Caco-2 (cell line): ENCODE measurements at regions not wholly inside any gene's neighbourhood (a gene's known extent, or its start where the extent isn't known, plus 50 kb on each side); places are given as distances from the start of the nearest gene placed in this dataset.

ENCODE experiments used
- BruUV-seq: library from RNA; stranded (reverse); fragments of 400-500 nt; replicated peaks from 2 replicates; lab custom pipeline; 2021; lab: Mats Ljungman, UMichigan
- CTCF ChIA-PET: fragments of 300-600 bp; sonication (Branson Sonifier 250); formaldehyde crosslinking; loops from one replicate; lab custom pipeline; 2022; ENCODE audit warnings: antibody characterized with exemption; lab: Charles Lee
- POLR2A ChIA-PET: fragments of 300-600 bp; sonication (Branson Sonifier 250); formaldehyde crosslinking; loops from one replicate; lab custom pipeline; 2022; ENCODE audit warnings: antibody characterized with exemption; lab: Charles Lee
- DNase-seq, 2 experiments: peaks; one replicate each; pipeline versions ENCODE4 v3.0.0 to v3.0.0-alpha.2; 2020 to 2022
- H3K27me3 ChIP-seq: replicated peaks from 2 replicates; pipeline ENCODE4 v1.6.0; 2011; ENCODE audit warnings: low read length; ENCODE audit not compliant: control insufficient read depth, insufficient read depth
- H3K36me3 ChIP-seq: 2 replicates; pipeline ENCODE4 v1.5.1; 2011; ENCODE audit warnings: low read length; ENCODE audit not compliant: control insufficient read depth, insufficient read depth
- H3K4me1 ChIP-seq: fragments of 250-450 bp; sonication (Bioruptor Pico); 2 replicates; pipeline ENCODE4 v1.5.1; 2020; ENCODE audit warnings: mild to moderate bottlenecking
- H3K4me3 ChIP-seq: 2 replicates; pipeline ENCODE4 v1.5.1; 2011; ENCODE audit warnings: low read depth, mild to moderate bottlenecking, control low read depth, low read length
- H3K9me3 ChIP-seq: fragments of 250-450 bp; sonication (Bioruptor Pico); 2 replicates; pipeline ENCODE4 v1.5.1; 2020; ENCODE audit warnings: mild to moderate bottlenecking, moderate library complexity
- H3K27ac Mint-ChIP-seq: one replicate; pipeline ENCODE4 v1.8.0; 2022; ENCODE audit warnings: mixed read lengths; ENCODE audit not compliant: unreplicated experiment
- H3K27me3 Mint-ChIP-seq: one replicate; pipeline ENCODE4 v1.8.0; 2022; ENCODE audit warnings: mixed read lengths; ENCODE audit not compliant: insufficient read depth, unreplicated experiment
- H3K36me3 Mint-ChIP-seq: one replicate; pipeline ENCODE4 v1.8.0; 2022; ENCODE audit warnings: mild to moderate bottlenecking, mixed read lengths; ENCODE audit not compliant: insufficient read depth, unreplicated experiment
- H3K4me1 Mint-ChIP-seq: one replicate; pipeline ENCODE4 v1.8.0; 2022; ENCODE audit warnings: low read depth, mixed read lengths; ENCODE audit not compliant: unreplicated experiment
- H3K4me3 Mint-ChIP-seq: one replicate; pipeline ENCODE4 v1.8.0; 2022; ENCODE audit warnings: mild to moderate bottlenecking, moderate library complexity, mixed read lengths; ENCODE audit not compliant: unreplicated experiment
- H3K9me3 Mint-ChIP-seq: one replicate; pipeline ENCODE4 v1.8.0; 2022; ENCODE audit warnings: mixed read lengths; ENCODE audit not compliant: unreplicated experiment
- intact Hi-C: fragments of 100-400 bp; cut with micrococcal nuclease; formaldehyde crosslinking; loops from one replicate; pipeline ENCODE4 v1.10.0; 2022; ENCODE audit not compliant: unreplicated experiment
- TF ChIP-seq, protein P1 (sequence below), 2 experiments: fragments of 200-600 bp in 1 of 2; IDR thresholded peaks; 1 replicate in 1 of 2; 2 replicates in 1 of 2; pipeline versions ENCODE4 v1.5.1 to v1.8.0; 2011 to 2022; ENCODE audit warnings: antibody characterized with exemption in 1 of 2, control low read depth in 1 of 2, inconsistent platforms in 1 of 2, low read depth in 1 of 2, low read length in 1 of 2, mild to moderate bottlenecking in 1 of 2, moderate library complexity in 1 of 2; ENCODE audit not compliant: insufficient read depth in 1 of 2, severe bottlenecking in 1 of 2, unreplicated experiment in 1 of 2

DNA sequence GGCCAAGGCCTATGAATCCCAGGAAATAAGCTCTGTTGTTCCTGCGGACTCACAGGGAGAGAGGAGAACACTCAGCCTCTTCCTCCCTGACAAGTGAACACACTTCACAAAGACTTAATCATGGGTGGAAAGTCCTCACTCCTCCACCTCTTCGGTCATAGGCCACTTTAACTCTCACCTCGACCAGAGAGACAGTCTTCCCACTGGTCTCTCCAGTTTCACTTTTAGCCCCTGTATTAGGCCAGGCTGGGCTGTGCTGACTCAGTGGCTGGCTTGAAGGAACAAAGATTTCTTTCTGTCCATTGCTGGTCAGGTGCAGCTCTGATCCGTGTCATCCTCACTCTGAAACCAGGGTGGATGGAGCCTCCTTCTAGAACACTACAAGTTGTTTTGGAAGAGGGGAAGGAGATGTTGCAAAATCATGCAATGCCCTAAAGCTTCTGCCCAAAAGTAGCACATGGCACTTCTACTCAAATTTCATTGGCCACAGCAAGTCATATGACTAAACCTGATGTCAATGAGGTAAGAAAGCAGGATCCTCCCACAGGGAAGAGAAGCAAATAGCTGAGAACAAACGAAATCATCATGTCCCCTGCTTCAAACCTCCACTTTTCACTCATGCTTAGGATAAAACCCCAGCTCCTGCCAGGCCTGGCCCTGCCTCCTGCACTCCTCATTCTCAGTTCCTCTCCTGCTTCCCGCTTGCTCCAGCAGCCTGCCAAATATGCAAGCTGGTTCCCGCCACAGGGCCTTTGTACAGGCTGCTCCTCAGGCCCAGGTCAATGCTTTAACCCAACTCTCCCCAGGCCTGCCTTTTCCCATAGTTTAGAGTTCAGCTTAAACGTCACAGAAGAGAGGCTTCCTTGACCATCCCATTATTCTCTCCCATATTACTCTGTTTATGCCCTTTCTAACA lies 150.5 kb upstream of the RUNX3 start:
- no peaks in the 10 kb centered on the region for H3K27me3 ChIP-seq
- Mint-ChIP-seq H3K27me3 (no peaks in the 10 kb centered on the region), H3K27ac (no peak overlapping the region), H3K9me3 (no peaks in the 10 kb centered on the region), H3K4me1 (no peaks in the 10 kb centered on the region), H3K4me3 (no peak overlapping the region), H3K36me3 (no peaks in the 10 kb centered on the region)
- TF ChIP-seq, protein P1, sequence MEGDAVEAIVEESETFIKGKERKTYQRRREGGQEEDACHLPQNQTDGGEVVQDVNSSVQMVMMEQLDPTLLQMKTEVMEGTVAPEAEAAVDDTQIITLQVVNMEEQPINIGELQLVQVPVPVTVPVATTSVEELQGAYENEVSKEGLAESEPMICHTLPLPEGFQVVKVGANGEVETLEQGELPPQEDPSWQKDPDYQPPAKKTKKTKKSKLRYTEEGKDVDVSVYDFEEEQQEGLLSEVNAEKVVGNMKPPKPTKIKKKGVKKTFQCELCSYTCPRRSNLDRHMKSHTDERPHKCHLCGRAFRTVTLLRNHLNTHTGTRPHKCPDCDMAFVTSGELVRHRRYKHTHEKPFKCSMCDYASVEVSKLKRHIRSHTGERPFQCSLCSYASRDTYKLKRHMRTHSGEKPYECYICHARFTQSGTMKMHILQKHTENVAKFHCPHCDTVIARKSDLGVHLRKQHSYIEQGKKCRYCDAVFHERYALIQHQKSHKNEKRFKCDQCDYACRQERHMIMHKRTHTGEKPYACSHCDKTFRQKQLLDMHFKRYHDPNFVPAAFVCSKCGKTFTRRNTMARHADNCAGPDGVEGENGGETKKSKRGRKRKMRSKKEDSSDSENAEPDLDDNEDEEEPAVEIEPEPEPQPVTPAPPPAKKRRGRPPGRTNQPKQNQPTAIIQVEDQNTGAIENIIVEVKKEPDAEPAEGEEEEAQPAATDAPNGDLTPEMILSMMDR (IDR thresholded peaks at IDR 0.05; ENCODE audit: insufficient read depth in 1 of 2, low read depth in 1 of 2, low read length in 1 of 2, severe bottlenecking in 1 of 2, unreplicated experiment in 1 of 2) = no peak
- no peak for DNase-seq
- H3K4me3 ChIP-seq = no peak overlapping the region
- H3K36me3 ChIP-seq = no peaks in the 10 kb centered on the region
- no TSS peak for BruUV-seq
- ChIA-PET CTCF (interaction anchor here (0.5 kb wide), 1 partner anchor 49 kb away, joined by 3 read pairs; no protein-coding TSS in a partner anchor), POLR2A (no interaction called here)
- H3K9me3 ChIP-seq = no peaks in the 10 kb centered on the region
- no peaks in the 10 kb centered on the region for H3K4me1 ChIP-seq
- intact Hi-C loops = no loop called here

DNA sequence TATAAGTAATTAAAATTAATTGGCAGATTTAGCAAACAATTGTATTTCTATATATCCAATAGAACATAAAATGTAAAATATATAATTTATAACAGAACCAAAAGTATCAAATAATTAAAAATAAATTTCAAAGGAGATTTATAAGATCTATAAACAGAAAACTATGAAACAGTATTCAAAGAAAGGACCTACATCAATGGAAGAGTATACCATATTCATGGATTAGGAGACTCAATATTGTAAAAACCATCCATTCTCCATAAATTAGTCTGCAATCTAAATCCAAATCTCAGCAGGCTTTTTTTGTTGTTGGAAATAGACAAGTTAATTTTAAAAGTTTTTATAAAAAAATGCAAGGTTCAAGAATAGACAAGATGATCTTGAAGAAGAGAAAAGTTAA lies 149.0 kb upstream of the RUNX3 start:
- no peak overlapping the region for H3K4me3 ChIP-seq
- Mint-ChIP-seq H3K4me1 (no peaks in the 10 kb centered on the region), H3K4me3 (no peak overlapping the region), H3K36me3 (no peaks in the 10 kb centered on the region), H3K27ac (no peak overlapping the region), H3K27me3 (no peaks in the 10 kb centered on the region), H3K9me3 (no peaks in the 10 kb centered on the region)
- DNase-seq = no peak
- intact Hi-C loops = no loop called here
- POLR2A ChIA-PET = no interaction called here
- TF ChIP-seq, protein P1 (IDR thresholded peaks at IDR 0.05; ENCODE audit: insufficient read depth in 1 of 2, low read depth in 1 of 2, low read length in 1 of 2, severe bottlenecking in 1 of 2, unreplicated experiment in 1 of 2) = no peak
- BruUV-seq = no TSS peak
- no peaks in the 10 kb centered on the region for H3K27me3 ChIP-seq
- no peaks in the 10 kb centered on the region for H3K4me1 ChIP-seq
- CTCF ChIA-PET = no interaction called here
- no peaks in the 10 kb centered on the region for H3K9me3 ChIP-seq
- H3K36me3 ChIP-seq = no peaks in the 10 kb centered on the region

DNA sequence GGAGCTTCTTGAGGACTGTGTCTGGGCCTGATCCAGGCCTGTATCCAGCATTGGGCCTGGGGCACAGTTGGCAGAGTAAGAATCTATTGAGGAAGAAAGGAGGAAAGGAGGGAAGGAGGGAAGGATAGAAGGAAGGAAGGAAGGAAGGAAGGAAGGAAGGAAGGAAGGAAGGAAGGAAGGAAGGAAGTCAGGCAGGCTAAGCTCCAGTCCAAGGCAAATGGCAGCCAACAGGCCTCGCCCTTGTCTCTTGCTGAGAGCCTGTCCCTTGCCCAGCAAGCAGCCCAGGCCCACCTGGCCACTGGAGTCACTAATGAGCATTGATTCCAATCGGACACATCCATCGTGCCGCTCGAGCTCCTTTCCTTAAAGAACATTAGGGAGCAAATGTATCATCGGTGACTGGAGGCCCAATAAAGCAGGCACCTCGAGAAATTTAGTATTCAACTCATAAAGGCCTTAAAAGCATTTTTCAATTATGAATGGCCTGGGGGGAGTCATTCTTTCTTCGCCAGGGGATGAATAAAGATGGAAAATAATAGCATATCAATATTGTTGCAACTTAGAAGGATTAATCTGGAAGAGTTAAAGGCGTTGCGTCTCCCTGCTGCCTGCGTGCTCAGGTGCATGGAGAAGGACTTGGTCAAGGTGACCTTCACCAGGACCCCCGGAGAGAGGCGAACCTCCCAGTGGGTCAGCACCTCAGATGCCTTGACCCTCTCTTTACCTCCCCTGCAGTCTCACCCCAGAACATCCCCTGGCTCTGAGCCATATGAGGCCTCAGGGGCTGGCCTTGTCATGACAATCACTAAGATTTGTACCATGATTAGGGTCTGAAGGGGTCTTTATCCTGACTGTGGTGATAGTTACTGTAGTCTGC lies 144.5 kb upstream of the RUNX3 start:
- H3K4me3 ChIP-seq = no peak overlapping the region
- H3K4me1 Mint-ChIP-seq = no peaks in the 10 kb centered on the region
- no peaks in the 10 kb centered on the region for H3K9me3 ChIP-seq
- no peaks in the 10 kb centered on the region for H3K36me3 Mint-ChIP-seq
- TF ChIP-seq, protein P1 (IDR thresholded peaks at IDR 0.05; ENCODE audit: insufficient read depth in 1 of 2, low read depth in 1 of 2, low read length in 1 of 2, severe bottlenecking in 1 of 2, unreplicated experiment in 1 of 2) = no peak
- no peaks in the 10 kb centered on the region for H3K27me3 ChIP-seq
- POLR2A ChIA-PET = no interaction called here
- H3K36me3 ChIP-seq = no peaks in the 10 kb centered on the region
- BruUV-seq = no TSS peak
- intact Hi-C loops = no loop called here
- no peak overlapping the region for H3K4me3 Mint-ChIP-seq
- no peaks in the 10 kb centered on the region for H3K9me3 Mint-ChIP-seq
- no peak for DNase-seq
- no peak overlapping the region for H3K27ac Mint-ChIP-seq
- CTCF ChIA-PET = no interaction called here
- no peaks in the 10 kb centered on the region for H3K27me3 Mint-ChIP-seq
- H3K4me1 ChIP-seq = no peaks in the 10 kb centered on the region
